Neural progenitor cell (in vitro differentiated cells): ENCODE measurements at regions not wholly inside any gene's neighbourhood (a gene's known extent, or its start where the extent isn't known, plus 50 kb on each side); places are given as distances from the start of the nearest gene placed in this dataset.

Experiments
- CTCF ChIP-seq: fragments of 200-600 bp; sonication (generic); IDR thresholded peaks from 2 replicates; pipeline ENCODE4 v1.5.1; 2017; ENCODE audit warnings: antibody characterized with exemption, mild to moderate bottlenecking
- EZH2 ChIP-seq: fragments of 200-600 bp; sonication (generic); IDR thresholded peaks from 2 replicates; pipeline ENCODE4 v1.6.1; 2017; ENCODE audit warnings: antibody characterized with exemption, mild to moderate bottlenecking, moderate library complexity
- EZH2phosphoT487 ChIP-seq: fragments of 200-600 bp; sonication (generic); IDR thresholded peaks from 2 replicates; pipeline ENCODE4 v1.6.1; 2017; ENCODE audit warnings: antibody characterized with exemption

GRCh38 chr5:145466533-145466932 lies 368.6 kb downstream of the PRELID2 start:
- no peak for TF ChIP-seq EZH2
- no peak for TF ChIP-seq CTCF
- no peak for TF ChIP-seq EZH2phosphoT487
